ENCODE measurements at regions not wholly inside any gene's neighbourhood (a gene's known extent, or its start where the extent isn't known, plus 50 kb on each side); places are given as distances from the start of the nearest gene placed in this dataset.

- TF ChIP-seq, protein P1, sequence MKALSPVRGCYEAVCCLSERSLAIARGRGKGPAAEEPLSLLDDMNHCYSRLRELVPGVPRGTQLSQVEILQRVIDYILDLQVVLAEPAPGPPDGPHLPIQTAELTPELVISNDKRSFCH (CRISPR knock-in tag; IDR thresholded peaks at IDR 0.05) = no peak
- TF ChIP-seq, protein P1 (tag; IDR thresholded peaks at IDR 0.05) = no peak
- TF ChIP-seq, protein P2, sequence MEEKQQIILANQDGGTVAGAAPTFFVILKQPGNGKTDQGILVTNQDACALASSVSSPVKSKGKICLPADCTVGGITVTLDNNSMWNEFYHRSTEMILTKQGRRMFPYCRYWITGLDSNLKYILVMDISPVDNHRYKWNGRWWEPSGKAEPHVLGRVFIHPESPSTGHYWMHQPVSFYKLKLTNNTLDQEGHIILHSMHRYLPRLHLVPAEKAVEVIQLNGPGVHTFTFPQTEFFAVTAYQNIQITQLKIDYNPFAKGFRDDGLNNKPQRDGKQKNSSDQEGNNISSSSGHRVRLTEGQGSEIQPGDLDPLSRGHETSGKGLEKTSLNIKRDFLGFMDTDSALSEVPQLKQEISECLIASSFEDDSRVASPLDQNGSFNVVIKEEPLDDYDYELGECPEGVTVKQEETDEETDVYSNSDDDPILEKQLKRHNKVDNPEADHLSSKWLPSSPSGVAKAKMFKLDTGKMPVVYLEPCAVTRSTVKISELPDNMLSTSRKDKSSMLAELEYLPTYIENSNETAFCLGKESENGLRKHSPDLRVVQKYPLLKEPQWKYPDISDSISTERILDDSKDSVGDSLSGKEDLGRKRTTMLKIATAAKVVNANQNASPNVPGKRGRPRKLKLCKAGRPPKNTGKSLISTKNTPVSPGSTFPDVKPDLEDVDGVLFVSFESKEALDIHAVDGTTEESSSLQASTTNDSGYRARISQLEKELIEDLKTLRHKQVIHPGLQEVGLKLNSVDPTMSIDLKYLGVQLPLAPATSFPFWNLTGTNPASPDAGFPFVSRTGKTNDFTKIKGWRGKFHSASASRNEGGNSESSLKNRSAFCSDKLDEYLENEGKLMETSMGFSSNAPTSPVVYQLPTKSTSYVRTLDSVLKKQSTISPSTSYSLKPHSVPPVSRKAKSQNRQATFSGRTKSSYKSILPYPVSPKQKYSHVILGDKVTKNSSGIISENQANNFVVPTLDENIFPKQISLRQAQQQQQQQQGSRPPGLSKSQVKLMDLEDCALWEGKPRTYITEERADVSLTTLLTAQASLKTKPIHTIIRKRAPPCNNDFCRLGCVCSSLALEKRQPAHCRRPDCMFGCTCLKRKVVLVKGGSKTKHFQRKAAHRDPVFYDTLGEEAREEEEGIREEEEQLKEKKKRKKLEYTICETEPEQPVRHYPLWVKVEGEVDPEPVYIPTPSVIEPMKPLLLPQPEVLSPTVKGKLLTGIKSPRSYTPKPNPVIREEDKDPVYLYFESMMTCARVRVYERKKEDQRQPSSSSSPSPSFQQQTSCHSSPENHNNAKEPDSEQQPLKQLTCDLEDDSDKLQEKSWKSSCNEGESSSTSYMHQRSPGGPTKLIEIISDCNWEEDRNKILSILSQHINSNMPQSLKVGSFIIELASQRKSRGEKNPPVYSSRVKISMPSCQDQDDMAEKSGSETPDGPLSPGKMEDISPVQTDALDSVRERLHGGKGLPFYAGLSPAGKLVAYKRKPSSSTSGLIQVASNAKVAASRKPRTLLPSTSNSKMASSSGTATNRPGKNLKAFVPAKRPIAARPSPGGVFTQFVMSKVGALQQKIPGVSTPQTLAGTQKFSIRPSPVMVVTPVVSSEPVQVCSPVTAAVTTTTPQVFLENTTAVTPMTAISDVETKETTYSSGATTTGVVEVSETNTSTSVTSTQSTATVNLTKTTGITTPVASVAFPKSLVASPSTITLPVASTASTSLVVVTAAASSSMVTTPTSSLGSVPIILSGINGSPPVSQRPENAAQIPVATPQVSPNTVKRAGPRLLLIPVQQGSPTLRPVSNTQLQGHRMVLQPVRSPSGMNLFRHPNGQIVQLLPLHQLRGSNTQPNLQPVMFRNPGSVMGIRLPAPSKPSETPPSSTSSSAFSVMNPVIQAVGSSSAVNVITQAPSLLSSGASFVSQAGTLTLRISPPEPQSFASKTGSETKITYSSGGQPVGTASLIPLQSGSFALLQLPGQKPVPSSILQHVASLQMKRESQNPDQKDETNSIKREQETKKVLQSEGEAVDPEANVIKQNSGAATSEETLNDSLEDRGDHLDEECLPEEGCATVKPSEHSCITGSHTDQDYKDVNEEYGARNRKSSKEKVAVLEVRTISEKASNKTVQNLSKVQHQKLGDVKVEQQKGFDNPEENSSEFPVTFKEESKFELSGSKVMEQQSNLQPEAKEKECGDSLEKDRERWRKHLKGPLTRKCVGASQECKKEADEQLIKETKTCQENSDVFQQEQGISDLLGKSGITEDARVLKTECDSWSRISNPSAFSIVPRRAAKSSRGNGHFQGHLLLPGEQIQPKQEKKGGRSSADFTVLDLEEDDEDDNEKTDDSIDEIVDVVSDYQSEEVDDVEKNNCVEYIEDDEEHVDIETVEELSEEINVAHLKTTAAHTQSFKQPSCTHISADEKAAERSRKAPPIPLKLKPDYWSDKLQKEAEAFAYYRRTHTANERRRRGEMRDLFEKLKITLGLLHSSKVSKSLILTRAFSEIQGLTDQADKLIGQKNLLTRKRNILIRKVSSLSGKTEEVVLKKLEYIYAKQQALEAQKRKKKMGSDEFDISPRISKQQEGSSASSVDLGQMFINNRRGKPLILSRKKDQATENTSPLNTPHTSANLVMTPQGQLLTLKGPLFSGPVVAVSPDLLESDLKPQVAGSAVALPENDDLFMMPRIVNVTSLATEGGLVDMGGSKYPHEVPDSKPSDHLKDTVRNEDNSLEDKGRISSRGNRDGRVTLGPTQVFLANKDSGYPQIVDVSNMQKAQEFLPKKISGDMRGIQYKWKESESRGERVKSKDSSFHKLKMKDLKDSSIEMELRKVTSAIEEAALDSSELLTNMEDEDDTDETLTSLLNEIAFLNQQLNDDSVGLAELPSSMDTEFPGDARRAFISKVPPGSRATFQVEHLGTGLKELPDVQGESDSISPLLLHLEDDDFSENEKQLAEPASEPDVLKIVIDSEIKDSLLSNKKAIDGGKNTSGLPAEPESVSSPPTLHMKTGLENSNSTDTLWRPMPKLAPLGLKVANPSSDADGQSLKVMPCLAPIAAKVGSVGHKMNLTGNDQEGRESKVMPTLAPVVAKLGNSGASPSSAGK (IDR thresholded peaks at IDR 0.05) = no peak
- TF ChIP-seq PPARD (CRISPR knock-in tag; IDR thresholded peaks at IDR 0.05) (no peak), POLR3A (IDR thresholded peaks at IDR 0.05; ENCODE audit: borderline replicate concordance, extremely low read depth, insufficient read depth, insufficient read length) (no peak), ARNT (IDR thresholded peaks at IDR 0.05) (no peak), WHSC1 (IDR thresholded peaks at IDR 0.05; ENCODE audit: low read length) (no peak), PKNOX1 (IDR thresholded peaks at IDR 0.05) (no peak), ZNF277 (CRISPR knock-in tag; IDR thresholded peaks at IDR 0.05; ENCODE audit: borderline replicate concordance) (no peak)
- TF ChIP-seq, protein P3, sequence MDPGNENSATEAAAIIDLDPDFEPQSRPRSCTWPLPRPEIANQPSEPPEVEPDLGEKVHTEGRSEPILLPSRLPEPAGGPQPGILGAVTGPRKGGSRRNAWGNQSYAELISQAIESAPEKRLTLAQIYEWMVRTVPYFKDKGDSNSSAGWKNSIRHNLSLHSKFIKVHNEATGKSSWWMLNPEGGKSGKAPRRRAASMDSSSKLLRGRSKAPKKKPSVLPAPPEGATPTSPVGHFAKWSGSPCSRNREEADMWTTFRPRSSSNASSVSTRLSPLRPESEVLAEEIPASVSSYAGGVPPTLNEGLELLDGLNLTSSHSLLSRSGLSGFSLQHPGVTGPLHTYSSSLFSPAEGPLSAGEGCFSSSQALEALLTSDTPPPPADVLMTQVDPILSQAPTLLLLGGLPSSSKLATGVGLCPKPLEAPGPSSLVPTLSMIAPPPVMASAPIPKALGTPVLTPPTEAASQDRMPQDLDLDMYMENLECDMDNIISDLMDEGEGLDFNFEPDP (CRISPR knock-in tag; IDR thresholded peaks at IDR 0.05) = no peak
These were observed 331.2 kb downstream of the MAF start (continued) for GRCh38 chr16:79269211-79269863.
